ENCODE measurements at regions not wholly inside any gene's neighbourhood (a gene's known extent, or its start where the extent isn't known, plus 50 kb on each side); places are given as distances from the start of the nearest gene placed in this dataset.

GRCh38 chr9:87421734-87422133 lies 75.9 kb upstream of the DAPK1 start:
- TF ChIP-seq POLR2AphosphoS5 (IDR thresholded peaks at IDR 0.05; ENCODE audit: low read depth, low read length) (no peak), POLR2A (IDR thresholded peaks at IDR 0.05; ENCODE audit: low read depth, low read length) (no peak)

All from GM12892 (cell line).